CD4-positive, alpha-beta T cell treated with Interleukin-17A for 1 hour (primary cell): ENCODE measurements at regions not wholly inside any gene's neighbourhood (a gene's known extent, or its start where the extent isn't known, plus 50 kb on each side); places are given as distances from the start of the nearest gene placed in this dataset.

Experiments used
- DNase-seq: peaks from one replicate; pipeline ENCODE4 v3.0.0-alpha.2; 2020

GRCh38 chr5:147169901-147170300 is 64.9 kb upstream of the STK32A start:
- DNase-seq, result no peak

- no peak for DNase-seq
These were observed 64.2 kb upstream of the STK32A start for GRCh38 chr5:147170603-147171002.

DNA sequence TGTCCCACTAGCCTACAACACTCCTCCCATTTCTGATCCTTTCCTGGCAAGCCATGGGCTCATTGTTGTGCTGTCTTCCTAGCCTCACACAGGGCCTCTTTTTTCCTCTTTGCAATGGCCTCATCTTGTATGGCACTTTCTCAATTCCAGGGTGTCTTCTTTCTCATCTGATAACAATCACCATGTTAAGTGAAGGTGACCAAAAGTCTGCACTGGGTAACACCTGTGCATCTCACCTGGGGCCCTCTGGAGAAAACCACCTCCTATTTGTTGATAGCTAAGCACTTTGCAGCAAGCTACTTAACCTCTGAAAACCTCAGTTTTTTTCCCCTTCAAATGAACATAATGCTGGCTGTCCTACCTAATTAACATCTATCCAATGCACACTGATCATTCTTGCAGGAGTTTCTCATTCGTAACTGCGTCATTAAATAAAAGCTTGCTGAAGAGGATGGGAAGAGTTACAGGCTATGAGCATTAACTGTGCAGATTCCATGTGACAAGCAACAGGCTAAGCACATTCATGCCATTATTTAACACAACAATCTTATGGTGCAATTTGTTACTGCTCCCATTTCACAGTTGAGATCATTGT is 60.1 kb upstream of the STK32A start:
- DNase-seq, result no peak

- DNase-seq, result no peak
These were observed 59.2 kb upstream of the STK32A start for GRCh38 chr5:147175516-147176097.

- no peak for DNase-seq
These were observed 58.4 kb upstream of the STK32A start for GRCh38 chr5:147176422-147176821.

DNA sequence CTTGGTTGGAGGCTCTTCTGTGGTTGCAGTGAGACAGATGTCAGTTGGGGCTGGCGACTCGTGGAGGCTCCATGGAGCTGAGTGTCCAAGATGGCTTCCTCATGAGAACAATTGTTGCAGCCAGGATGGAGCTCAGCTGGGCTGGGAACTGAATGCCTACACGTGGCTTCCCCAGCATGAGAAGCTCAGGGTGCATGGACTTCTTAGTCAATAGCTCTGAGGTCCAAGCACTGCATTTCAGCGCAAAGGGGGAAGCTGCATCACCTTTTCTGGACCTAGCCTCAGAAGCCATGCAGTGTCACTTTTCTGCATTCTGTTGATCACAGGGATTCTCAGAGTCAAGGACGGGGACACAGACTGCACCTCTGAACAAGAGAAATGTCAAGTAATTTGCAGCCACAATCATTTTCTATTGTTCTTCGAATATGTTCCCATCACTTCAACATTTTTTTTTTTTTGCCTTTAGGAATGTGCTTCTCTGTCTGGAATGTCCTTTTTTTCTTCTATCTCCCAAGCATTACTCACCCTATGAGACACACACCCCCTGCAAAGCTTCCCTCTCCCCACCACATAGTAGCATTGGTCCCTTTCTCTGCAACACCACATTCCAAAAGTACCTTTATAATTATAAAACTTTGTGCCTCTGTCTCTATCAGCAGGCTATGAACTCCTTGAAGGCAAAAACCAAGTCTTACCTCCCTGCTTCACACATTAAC is 57.5 kb upstream of the STK32A start:
- DNase-seq, result no peak

DNA sequence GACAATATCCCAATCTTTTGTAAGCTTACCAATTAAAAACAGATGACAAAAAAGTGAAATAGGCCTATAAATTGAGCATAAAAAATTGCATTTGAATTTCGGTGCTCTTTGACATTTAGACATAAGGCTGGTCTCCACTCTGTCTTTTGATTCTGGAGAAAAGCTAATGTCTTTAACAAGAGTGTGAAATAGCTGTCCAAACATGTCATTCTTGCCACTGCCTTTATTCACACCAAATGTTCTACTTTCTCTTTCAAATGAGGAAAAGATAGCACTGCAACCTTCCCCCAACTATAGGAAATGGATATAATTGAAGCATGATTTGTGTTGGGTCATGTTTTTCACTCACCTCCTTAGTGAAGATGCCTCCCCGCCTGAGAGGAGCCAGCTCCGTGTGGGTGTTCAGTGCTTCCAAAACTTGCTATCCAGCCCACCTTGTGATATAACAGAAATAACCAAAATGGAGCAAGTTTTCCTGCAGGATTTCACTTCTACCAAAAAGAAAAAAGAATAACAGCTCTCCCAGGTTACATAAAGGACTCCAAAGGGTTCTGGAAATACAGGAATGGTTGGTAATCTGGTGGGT is 55.2 kb upstream of the STK32A start:
- DNase-seq, result no peak

GRCh38 chr5:147180751-147181150 is 54.1 kb upstream of the STK32A start:
- DNase-seq, result no peak
